Suprapubic skin (tissue), 4 donors: ENCODE measurements at regions not wholly inside any gene's neighbourhood (a gene's known extent, or its start where the extent isn't known, plus 50 kb on each side); places are given as distances from the start of the nearest gene placed in this dataset.

Experiments
- DNase-seq, 2 donors: peaks; one replicate each; pipeline ENCODE4 v3.0.0-alpha.2; 2019; ENCODE audit warnings: low spot score in 2 of 2
- H3K27ac ChIP-seq: fragments of 200-600 bp; sonication (generic); one replicate; pipeline ENCODE4 v1.5.1; 2019
- H3K27me3 ChIP-seq: fragments of 200-600 bp; sonication (generic); one replicate; pipeline ENCODE4 v1.5.1; 2019
- H3K36me3 ChIP-seq: fragments of 200-600 bp; sonication (generic); one replicate; pipeline ENCODE4 v1.5.1; 2019
- H3K4me1 ChIP-seq: fragments of 200-600 bp; sonication (generic); one replicate; pipeline ENCODE4 v1.5.1; 2019
- H3K4me3 ChIP-seq: fragments of 200-600 bp; sonication (generic); one replicate; pipeline ENCODE4 v1.5.1; 2019; ENCODE audit warnings: mild to moderate bottlenecking
- H3K9me3 ChIP-seq: fragments of 200-600 bp; sonication (generic); one replicate; pipeline ENCODE4 v1.5.1; 2019
- EP300 ChIP-seq: sonication (generic); formaldehyde crosslinking; IDR thresholded peaks from one replicate; pipeline ENCODE4 v1.6.1; 2017; ENCODE audit warnings: antibody characterized with exemption
- POLR2A ChIP-seq, 2 donors: fragments of 450-650 bp; IDR thresholded peaks; one replicate each; pipeline ENCODE4 v1.6.1; 2017; ENCODE audit warnings: antibody characterized with exemption in 2 of 2, mild to moderate bottlenecking in 2 of 2, moderate library complexity in 2 of 2
- POLR2AphosphoS5 ChIP-seq, 3 donors: sonication (generic); formaldehyde crosslinking; IDR thresholded peaks; one replicate each; pipeline ENCODE4 v1.6.1; 2017; ENCODE audit warnings: antibody characterized with exemption in 3 of 3
- WGBS: methylation state at CpG from one replicate; pipeline ENCODE4 v1.1.5; 2018; 5-methylcytosine and 5-hydroxymethylcytosine counted together
- TF ChIP-seq, protein P1 (sequence below), 2 donors: fragments of 200-600 bp in 1 of 2; fragments of 450-650 bp in 1 of 2; sonication (generic) in 1 of 2; IDR thresholded peaks; one replicate each; pipeline ENCODE4 v1.5.1; 2016 to 2019; ENCODE audit warnings: antibody characterized with exemption in 2 of 2, mild to moderate bottlenecking in 1 of 2, moderate library complexity in 1 of 2

- Histone ChIP-seq H3K4me1 (peaks cover 47% of the 10 kb centered on the region), H3K27ac (peak overlapping the region; percentile 72), H3K9me3 (no peaks in the 10 kb centered on the region), H3K4me3 (no peak overlapping the region), H3K27me3 (no peaks in the 10 kb centered on the region), H3K36me3 (no peaks in the 10 kb centered on the region)
- no peak for TF ChIP-seq POLR2A (IDR thresholded peaks at IDR 0.05)
- TF ChIP-seq EP300, result no peak
- TF ChIP-seq, protein P1, sequence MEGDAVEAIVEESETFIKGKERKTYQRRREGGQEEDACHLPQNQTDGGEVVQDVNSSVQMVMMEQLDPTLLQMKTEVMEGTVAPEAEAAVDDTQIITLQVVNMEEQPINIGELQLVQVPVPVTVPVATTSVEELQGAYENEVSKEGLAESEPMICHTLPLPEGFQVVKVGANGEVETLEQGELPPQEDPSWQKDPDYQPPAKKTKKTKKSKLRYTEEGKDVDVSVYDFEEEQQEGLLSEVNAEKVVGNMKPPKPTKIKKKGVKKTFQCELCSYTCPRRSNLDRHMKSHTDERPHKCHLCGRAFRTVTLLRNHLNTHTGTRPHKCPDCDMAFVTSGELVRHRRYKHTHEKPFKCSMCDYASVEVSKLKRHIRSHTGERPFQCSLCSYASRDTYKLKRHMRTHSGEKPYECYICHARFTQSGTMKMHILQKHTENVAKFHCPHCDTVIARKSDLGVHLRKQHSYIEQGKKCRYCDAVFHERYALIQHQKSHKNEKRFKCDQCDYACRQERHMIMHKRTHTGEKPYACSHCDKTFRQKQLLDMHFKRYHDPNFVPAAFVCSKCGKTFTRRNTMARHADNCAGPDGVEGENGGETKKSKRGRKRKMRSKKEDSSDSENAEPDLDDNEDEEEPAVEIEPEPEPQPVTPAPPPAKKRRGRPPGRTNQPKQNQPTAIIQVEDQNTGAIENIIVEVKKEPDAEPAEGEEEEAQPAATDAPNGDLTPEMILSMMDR (IDR thresholded peaks at IDR 0.05), result no peak
- no peak for TF ChIP-seq POLR2AphosphoS5 (IDR thresholded peaks at IDR 0.05)
- no peak for DNase-seq
- 83% methylated on average over 2 of the region's 2 CpGs for WGBS
These were observed 103.7 kb upstream of the CD180 start for GRCh38 chr5:67300326-67300725.

GRCh38 chr5:67299231-67299735, 102.7 kb upstream of the CD180 start:
- Histone ChIP-seq H3K27ac (no peak overlapping the region), H3K9me3 (no peaks in the 10 kb centered on the region), H3K36me3 (no peaks in the 10 kb centered on the region), H3K4me3 (no peak overlapping the region), H3K27me3 (no peaks in the 10 kb centered on the region), H3K4me1 (peaks cover 38% of the 10 kb centered on the region)
- WGBS, result 73% methylated on average over 2 of the region's 2 CpGs
- TF ChIP-seq POLR2A (IDR thresholded peaks at IDR 0.05), result no peak
- no peak for TF ChIP-seq POLR2AphosphoS5 (IDR thresholded peaks at IDR 0.05)
- TF ChIP-seq, protein P1 (IDR thresholded peaks at IDR 0.05), result no peak
- no peak for DNase-seq

GRCh38 chr5:67297802-67298532, 101.4 kb upstream of the CD180 start:
- Histone ChIP-seq H3K27ac (no peak overlapping the region), H3K4me3 (no peak overlapping the region), H3K4me1 (peaks cover 35% of the 10 kb centered on the region), H3K9me3 (no peaks in the 10 kb centered on the region), H3K36me3 (no peaks in the 10 kb centered on the region), H3K27me3 (no peaks in the 10 kb centered on the region)
- no peak for DNase-seq
- TF ChIP-seq, protein P1 (IDR thresholded peaks at IDR 0.05), result no peak
- TF ChIP-seq EP300 (no peak), POLR2AphosphoS5 (IDR thresholded peaks at IDR 0.05) (no peak), POLR2A (IDR thresholded peaks at IDR 0.05) (no peak)
- 93% methylated on average over 5 of the region's 5 CpGs for whole genome bisulfite sequencing

DNA sequence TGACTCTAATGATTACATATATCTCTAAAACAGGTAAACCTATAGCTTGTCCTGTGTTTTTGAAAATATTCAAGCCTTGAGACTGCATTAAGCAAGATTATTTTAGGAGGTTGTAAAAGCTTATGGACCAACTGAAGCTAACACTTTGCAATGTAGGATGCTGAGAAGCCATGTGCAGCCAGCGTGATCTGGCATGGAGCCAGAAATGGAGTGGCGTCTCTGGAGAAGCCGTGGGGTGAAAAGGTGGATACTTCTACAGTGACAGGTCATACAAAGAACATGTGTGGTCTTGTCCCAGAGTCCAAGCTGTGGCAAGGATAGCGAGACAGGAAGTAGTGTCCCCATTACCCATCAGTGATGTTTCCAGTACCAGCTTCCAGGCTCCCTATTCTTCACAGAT, 100.8 kb upstream of the CD180 start:
- Histone ChIP-seq H3K27me3 (no peaks in the 10 kb centered on the region), H3K27ac (no peak overlapping the region), H3K9me3 (no peaks in the 10 kb centered on the region), H3K4me3 (no peak overlapping the region), H3K36me3 (no peaks in the 10 kb centered on the region), H3K4me1 (peaks cover 31% of the 10 kb centered on the region)
- 40% methylated on average over 4 of the region's 4 CpGs for WGBS
- TF ChIP-seq POLR2AphosphoS5 (IDR thresholded peaks at IDR 0.05) (no peak), POLR2A (IDR thresholded peaks at IDR 0.05) (no peak), EP300 (no peak)
- TF ChIP-seq, protein P1 (IDR thresholded peaks at IDR 0.05), result no peak
- no peak for DNase-seq

GRCh38 chr5:67294266-67294938, 97.8 kb upstream of the CD180 start:
- Histone ChIP-seq H3K4me1 (peaks cover 14% of the 10 kb centered on the region), H3K27me3 (no peaks in the 10 kb centered on the region), H3K9me3 (no peaks in the 10 kb centered on the region), H3K27ac (no peak overlapping the region), H3K4me3 (no peak overlapping the region), H3K36me3 (no peaks in the 10 kb centered on the region)
- no peak for DNase-seq
- 95% methylated on average over 4 of the region's 4 CpGs for WGBS
- TF ChIP-seq POLR2A (IDR thresholded peaks at IDR 0.05) (no peak), POLR2AphosphoS5 (IDR thresholded peaks at IDR 0.05) (no peak), EP300 (no peak)
- TF ChIP-seq, protein P1 (IDR thresholded peaks at IDR 0.05), result no peak
